ENCODE measurements at regions not wholly inside any gene's neighbourhood (a gene's known extent, or its start where the extent isn't known, plus 50 kb on each side); places are given as distances from the start of the nearest gene placed in this dataset.

- DNase-seq: no peak
Measured at GRCh38 chr14:98947911-98948595, 323.9 kb downstream of the BCL11B start.

GRCh38 chr14:98949051-98949450, 322.9 kb downstream of the BCL11B start:
- no peak for DNase-seq

- DNase-seq: no peak
Measured at GRCh38 chr14:98949481-98950135, 322.4 kb downstream of the BCL11B start.

DNA sequence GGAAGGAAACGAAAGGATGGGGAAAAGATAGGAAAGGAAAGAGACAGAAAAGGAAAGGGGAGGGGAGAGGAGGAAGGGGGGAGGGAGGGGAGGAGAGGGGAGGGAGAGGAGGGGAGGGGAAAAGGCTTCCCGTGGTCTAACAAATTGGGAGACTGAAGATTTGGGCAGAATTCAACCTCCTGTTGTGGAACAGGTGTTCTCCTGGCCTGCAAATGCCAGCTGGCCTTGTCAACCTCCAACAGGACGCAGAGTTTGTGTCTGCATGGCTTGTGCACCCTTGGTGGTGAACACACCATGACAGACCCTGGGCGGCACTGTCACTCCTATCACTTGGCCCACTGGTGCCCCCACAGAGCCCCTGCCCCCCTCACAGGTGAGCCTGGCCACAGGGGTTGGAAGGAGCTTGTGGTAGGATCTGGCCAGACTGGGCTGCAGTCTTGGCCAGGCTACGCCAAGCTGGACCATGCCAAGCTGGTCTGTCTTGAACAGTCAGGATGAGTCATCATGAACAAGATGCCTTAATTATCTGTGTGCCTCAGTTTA, 321.6 kb downstream of the BCL11B start:
- no peak for DNase-seq

- no peak for DNase-seq
Measured at GRCh38 chr14:98951031-98951430, 321.0 kb downstream of the BCL11B start.

DNA sequence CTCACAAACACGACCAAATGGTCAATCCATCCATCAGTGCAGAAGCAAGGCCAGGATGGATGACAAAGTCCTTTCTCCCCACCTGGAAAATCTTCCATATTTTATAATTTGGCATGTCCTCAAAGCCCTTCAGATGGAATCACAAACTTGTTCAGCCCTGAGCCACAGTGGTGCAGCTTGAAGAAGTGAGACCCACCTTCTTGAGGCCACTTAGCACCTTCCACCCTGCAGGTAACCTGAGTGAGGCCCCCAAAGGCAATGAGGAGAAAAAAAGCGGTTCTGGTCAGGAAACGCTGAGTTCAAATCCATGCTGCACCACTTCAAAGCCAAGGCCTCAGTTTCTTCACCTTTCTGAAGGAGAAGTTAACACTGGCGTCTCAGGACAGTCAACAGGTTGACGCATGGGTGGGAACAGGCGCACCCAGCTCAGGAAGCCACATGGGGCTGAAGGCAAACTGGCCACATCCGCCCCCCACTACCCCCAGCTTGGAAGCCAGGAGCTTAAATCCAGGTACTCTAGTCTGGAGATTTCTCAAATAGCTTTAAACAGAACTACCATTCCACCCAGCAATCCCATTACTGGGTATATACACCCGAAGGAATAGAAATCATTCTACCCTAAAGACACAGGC, 320.4 kb downstream of the BCL11B start:
- DNase-seq: no peak

- DNase-seq: no peak
Measured at GRCh38 chr14:98952593-98953350, 319.2 kb downstream of the BCL11B start.

- no peak for DNase-seq
Measured at GRCh38 chr14:98953551-98954348, 318.2 kb downstream of the BCL11B start.

GRCh38 chr14:98954349-98955000, 317.5 kb downstream of the BCL11B start:
- DNase-seq: no peak

DNA sequence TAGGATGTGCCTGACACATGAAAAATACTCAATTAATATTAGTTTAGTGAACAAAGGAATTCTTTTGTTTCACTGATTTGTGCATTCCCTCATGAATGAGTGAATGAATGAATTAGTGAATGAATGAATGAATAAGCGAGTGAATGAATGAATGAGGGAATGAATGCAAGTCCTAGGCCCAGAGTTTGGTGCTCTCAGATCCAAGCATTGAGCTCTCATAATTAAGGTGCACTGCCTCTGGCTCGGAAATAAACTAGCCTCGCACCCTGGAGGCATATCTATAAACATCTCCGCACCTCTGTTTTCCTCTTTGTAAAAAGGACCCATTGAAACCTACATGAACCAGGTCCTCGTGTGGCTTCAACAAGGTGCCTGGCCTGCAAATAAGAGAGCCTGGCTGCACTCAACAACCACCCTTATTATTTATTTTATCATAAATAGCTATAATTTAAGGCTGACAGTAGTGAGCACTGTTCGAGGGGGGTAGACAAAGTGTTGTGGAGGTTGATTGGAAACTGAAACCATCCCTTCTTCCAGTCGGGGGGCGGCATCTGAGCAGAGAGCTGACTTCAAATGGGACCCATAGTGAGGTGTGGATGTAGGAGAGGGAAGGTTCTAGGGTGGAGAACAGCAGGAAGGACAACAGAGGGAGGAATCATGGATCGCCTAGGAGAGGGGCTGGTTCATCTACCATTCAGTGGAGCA, 316.8 kb downstream of the BCL11B start:
- no peak for DNase-seq

DNA sequence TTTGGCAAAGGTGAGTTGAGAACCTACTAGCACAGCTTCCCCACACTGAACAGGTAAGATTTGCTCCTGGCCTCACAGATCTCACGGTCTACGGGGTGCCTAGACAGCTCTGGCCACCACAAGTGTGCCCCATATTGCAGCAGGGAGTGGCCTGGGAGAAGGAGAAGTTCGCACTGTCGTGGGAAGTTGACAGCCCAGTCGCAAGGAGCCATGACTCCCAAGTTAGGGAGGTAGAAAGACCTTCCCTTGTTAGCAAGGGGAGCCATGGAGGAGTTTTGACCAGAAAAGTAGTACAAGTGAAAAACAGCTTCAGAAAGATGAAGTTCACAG, 316.3 kb downstream of the BCL11B start:
- no peak for DNase-seq

- no peak for DNase-seq
Measured at GRCh38 chr14:98956181-98956580, 315.8 kb downstream of the BCL11B start.

- DNase-seq: no peak
Measured at GRCh38 chr14:98956661-98957060, 315.3 kb downstream of the BCL11B start.

GRCh38 chr14:98957211-98958047, 314.6 kb downstream of the BCL11B start:
- DNase-seq: no peak

DNA sequence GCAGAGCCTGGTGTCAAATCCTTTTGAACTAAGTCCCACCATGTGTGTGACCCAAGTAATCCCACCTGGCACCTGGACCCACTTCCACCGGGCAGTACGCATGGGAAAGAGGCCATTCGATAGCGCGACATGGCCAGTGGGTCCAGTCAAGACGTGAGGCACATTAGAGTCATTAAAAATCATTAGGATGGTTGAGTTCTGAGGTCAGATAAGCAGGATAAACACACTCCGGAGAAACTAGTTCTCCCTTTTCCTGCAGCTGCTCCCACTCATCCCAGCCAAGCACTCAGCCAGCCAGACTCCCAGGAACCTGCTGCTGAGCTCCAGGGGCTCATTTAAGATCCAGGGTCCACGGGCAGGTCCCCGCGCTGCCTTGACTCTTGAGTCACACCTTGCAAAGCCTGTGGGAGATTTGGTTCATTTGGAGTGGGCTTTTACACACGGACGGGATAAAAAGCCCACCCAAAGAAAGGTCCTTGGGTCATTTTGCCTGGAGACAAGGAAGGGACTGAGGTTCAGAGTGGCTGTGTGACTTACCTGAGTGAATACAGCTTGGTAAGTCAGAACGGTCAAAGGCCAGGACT, 313.9 kb downstream of the BCL11B start:
- DNase-seq: no peak

GRCh38 chr14:98958632-98959031, 313.4 kb downstream of the BCL11B start:
- no peak for DNase-seq

DNA sequence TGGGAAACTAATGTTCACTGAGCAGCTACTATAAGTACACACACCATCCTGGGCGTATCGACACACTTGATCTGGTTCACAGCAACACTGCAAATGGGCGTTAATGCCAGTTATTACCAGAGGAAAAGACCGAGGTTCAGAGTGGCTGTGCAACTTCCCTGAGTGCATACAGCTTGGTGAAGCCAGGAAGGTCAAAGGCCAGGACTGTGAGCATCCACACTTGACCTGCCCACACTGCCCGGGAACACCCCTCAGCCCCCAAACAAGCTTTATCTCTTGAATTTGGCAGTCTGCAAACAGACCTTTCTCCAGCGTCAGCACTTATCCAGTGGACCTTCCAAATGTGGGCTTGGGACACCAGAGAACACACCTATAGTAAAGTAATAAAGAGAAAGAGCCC, 312.6 kb downstream of the BCL11B start:
- no peak for DNase-seq

GRCh38 chr14:98959958-98960616, 311.9 kb downstream of the BCL11B start:
- DNase-seq: no peak

GRCh38 chr14:98960617-98961013, 311.4 kb downstream of the BCL11B start:
- DNase-seq: no peak

Measured in COR-L47 (cell line).